ENCODE measurements at regions not wholly inside any gene's neighbourhood (a gene's known extent, or its start where the extent isn't known, plus 50 kb on each side); places are given as distances from the start of the nearest gene placed in this dataset.

DNA sequence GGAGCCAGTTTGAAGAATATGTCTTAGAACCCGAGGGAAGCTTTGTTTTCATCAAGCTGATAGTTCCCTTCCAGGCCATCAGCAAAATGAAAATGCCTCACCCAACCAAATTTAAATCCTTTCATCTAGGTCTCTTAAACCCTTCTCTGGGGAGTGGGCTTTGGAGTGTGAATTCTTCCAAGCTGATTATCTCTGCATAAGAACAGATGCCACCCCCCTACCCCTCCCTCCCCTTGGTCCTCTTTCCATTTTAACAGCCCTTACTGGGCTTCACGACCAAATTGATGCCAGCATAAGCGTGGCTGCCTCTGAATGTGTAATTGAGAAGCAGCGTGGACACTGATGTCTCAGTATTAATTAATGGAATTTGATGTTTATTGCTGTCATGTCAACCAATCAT is 509.7 kb upstream of the CLINT1 start (continued):
- TF ChIP-seq, protein P1, sequence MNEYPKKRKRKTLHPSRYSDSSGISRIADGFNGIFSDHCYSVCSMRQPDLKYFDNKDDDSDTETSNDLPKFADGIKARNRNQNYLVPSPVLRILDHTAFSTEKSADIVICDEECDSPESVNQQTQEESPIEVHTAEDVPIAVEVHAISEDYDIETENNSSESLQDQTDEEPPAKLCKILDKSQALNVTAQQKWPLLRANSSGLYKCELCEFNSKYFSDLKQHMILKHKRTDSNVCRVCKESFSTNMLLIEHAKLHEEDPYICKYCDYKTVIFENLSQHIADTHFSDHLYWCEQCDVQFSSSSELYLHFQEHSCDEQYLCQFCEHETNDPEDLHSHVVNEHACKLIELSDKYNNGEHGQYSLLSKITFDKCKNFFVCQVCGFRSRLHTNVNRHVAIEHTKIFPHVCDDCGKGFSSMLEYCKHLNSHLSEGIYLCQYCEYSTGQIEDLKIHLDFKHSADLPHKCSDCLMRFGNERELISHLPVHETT (CRISPR knock-in tag; conservative IDR thresholded peaks at IDR 0.05): no peak
- TF ChIP-seq, protein P2, sequence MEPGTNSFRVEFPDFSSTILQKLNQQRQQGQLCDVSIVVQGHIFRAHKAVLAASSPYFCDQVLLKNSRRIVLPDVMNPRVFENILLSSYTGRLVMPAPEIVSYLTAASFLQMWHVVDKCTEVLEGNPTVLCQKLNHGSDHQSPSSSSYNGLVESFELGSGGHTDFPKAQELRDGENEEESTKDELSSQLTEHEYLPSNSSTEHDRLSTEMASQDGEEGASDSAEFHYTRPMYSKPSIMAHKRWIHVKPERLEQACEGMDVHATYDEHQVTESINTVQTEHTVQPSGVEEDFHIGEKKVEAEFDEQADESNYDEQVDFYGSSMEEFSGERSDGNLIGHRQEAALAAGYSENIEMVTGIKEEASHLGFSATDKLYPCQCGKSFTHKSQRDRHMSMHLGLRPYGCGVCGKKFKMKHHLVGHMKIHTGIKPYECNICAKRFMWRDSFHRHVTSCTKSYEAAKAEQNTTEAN (CRISPR knock-in tag; conservative IDR thresholded peaks at IDR 0.05): no peak
- TF ChIP-seq ARNT (IDR thresholded peaks at IDR 0.05): no peak
- TF ChIP-seq IRX3 (CRISPR knock-in tag; IDR thresholded peaks at IDR 0.05; ENCODE audit: borderline replicate concordance, low read depth): no peak
- no peak for TF ChIP-seq ARNTL (CRISPR knock-in tag; IDR thresholded peaks at IDR 0.05)
- TF ChIP-seq, protein P3, sequence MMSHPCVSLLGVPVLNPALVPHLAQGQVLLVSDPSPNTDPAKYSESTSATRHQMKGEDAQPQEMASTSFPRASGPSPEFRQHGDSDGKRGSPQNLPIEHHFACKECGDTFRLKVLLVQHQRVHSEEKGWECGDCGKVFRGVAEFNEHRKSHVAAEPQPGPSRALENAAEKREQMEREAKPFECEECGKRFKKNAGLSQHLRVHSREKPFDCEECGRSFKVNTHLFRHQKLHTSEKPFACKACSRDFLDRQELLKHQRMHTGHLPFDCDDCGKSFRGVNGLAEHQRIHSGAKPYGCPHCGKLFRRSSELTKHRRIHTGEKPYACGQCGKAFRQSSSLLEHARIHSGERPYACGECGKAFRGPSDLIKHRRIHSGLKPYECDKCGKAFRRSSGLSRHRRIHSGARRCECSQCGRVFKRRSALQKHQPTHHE (CRISPR knock-in tag; IDR thresholded peaks at IDR 0.05; ENCODE audit: borderline replicate concordance): no peak
- TF ChIP-seq HNF4A (CRISPR knock-in tag; IDR thresholded peaks at IDR 0.05): no peak
- TF ChIP-seq ZNF354B (CRISPR knock-in tag; IDR thresholded peaks at IDR 0.05): no peak
- no peak for TF ChIP-seq ELF4 (CRISPR knock-in tag; IDR thresholded peaks at IDR 0.05; ENCODE audit: borderline replicate concordance)
- TF ChIP-seq, protein P4, sequence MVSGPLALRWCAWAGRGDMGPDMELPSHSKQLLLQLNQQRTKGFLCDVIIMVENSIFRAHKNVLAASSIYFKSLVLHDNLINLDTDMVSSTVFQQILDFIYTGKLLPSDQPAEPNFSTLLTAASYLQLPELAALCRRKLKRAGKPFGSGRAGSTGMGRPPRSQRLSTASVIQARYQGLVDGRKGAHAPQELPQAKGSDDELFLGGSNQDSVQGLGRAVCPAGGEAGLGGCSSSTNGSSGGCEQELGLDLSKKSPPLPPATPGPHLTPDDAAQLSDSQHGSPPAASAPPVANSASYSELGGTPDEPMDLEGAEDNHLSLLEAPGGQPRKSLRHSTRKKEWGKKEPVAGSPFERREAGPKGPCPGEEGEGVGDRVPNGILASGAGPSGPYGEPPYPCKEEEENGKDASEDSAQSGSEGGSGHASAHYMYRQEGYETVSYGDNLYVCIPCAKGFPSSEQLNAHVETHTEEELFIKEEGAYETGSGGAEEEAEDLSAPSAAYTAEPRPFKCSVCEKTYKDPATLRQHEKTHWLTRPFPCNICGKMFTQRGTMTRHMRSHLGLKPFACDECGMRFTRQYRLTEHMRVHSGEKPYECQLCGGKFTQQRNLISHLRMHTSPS (CRISPR knock-in tag; IDR thresholded peaks at IDR 0.05; ENCODE audit: low read depth): no peak
- no peak for TF ChIP-seq ZNF251 (CRISPR knock-in tag; IDR thresholded peaks at IDR 0.05)
- TF ChIP-seq SIX1 (CRISPR knock-in tag; IDR thresholded peaks at IDR 0.05; ENCODE audit: borderline replicate concordance): no peak
- no peak for TF ChIP-seq ETV6 (CRISPR knock-in tag; conservative IDR thresholded peaks at IDR 0.05)
- TF ChIP-seq ZMYM2 (CRISPR knock-in tag; IDR thresholded peaks at IDR 0.05): no peak
